ENCODE measurements at regions not wholly inside any gene's neighbourhood (a gene's known extent, or its start where the extent isn't known, plus 50 kb on each side); places are given as distances from the start of the nearest gene placed in this dataset.

DNA sequence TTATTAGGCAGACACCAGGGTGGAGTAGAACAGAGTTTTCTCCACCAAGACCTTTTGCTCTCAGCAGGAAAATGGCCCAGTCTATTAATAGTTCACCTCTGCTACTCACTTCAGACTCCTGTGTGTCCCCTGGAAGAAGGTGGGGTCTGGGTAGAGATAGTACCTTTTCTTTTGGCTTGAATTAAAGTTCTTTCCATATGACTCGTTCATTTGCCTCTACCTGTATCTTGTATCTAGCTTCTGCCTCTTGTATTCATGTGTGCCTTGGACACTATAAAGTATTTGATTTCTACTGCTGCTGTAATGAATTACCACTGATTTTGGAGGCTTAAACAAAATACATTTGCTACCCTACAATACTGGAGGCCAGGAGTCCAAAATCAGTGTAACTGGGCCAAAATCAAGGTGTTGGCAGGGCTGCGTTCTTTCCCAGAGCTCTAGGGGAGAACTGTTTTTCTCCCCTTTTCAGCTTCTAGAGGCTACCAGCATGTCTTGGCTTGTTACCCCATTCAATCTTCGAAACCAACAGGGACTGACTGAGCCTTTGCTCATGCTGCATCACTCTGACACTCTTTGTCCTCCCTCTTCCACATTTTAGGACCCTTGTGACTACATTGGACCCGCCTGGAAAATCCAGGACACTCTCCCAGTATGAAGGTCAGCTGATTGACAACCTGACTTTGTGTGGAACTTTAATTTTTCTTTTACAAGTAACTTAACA lies 155.6 kb upstream of the PRSS58 start:
- no peaks in the 10 kb centered on the region for H3F3A ChIP-seq (replicated peaks; ENCODE audit: low read depth)
- H3K4me3 Mint-ChIP-seq, result no peak overlapping the region
- no peaks in the 10 kb centered on the region for H3K79me2 ChIP-seq (replicated peaks; ENCODE audit: insufficient read depth)
- peaks cover 3% of the 10 kb centered on the region; the same call in 1 of the 2 replicates for H3K4me1 ChIP-seq (ENCODE audit: insufficient read depth)
- H3K4me1 Mint-ChIP-seq, result peaks cover 13% of the 10 kb centered on the region
- no peak overlapping the region for H3K4me2 ChIP-seq
- H2AFZ ChIP-seq, result peak overlapping the region; percentile 54
- no peaks in the 10 kb centered on the region for H3K9me2 ChIP-seq (ENCODE audit: insufficient read depth)
- H3K36me3 Mint-ChIP-seq (ENCODE audit: low read depth), result no peaks in the 10 kb centered on the region
- no peak for DNase-seq (ENCODE audit: low spot score)
- TF ChIP-seq JUNB (IDR thresholded peaks at IDR 0.05; ENCODE audit: unreplicated experiment), result no peak
- TF ChIP-seq, protein P1, sequence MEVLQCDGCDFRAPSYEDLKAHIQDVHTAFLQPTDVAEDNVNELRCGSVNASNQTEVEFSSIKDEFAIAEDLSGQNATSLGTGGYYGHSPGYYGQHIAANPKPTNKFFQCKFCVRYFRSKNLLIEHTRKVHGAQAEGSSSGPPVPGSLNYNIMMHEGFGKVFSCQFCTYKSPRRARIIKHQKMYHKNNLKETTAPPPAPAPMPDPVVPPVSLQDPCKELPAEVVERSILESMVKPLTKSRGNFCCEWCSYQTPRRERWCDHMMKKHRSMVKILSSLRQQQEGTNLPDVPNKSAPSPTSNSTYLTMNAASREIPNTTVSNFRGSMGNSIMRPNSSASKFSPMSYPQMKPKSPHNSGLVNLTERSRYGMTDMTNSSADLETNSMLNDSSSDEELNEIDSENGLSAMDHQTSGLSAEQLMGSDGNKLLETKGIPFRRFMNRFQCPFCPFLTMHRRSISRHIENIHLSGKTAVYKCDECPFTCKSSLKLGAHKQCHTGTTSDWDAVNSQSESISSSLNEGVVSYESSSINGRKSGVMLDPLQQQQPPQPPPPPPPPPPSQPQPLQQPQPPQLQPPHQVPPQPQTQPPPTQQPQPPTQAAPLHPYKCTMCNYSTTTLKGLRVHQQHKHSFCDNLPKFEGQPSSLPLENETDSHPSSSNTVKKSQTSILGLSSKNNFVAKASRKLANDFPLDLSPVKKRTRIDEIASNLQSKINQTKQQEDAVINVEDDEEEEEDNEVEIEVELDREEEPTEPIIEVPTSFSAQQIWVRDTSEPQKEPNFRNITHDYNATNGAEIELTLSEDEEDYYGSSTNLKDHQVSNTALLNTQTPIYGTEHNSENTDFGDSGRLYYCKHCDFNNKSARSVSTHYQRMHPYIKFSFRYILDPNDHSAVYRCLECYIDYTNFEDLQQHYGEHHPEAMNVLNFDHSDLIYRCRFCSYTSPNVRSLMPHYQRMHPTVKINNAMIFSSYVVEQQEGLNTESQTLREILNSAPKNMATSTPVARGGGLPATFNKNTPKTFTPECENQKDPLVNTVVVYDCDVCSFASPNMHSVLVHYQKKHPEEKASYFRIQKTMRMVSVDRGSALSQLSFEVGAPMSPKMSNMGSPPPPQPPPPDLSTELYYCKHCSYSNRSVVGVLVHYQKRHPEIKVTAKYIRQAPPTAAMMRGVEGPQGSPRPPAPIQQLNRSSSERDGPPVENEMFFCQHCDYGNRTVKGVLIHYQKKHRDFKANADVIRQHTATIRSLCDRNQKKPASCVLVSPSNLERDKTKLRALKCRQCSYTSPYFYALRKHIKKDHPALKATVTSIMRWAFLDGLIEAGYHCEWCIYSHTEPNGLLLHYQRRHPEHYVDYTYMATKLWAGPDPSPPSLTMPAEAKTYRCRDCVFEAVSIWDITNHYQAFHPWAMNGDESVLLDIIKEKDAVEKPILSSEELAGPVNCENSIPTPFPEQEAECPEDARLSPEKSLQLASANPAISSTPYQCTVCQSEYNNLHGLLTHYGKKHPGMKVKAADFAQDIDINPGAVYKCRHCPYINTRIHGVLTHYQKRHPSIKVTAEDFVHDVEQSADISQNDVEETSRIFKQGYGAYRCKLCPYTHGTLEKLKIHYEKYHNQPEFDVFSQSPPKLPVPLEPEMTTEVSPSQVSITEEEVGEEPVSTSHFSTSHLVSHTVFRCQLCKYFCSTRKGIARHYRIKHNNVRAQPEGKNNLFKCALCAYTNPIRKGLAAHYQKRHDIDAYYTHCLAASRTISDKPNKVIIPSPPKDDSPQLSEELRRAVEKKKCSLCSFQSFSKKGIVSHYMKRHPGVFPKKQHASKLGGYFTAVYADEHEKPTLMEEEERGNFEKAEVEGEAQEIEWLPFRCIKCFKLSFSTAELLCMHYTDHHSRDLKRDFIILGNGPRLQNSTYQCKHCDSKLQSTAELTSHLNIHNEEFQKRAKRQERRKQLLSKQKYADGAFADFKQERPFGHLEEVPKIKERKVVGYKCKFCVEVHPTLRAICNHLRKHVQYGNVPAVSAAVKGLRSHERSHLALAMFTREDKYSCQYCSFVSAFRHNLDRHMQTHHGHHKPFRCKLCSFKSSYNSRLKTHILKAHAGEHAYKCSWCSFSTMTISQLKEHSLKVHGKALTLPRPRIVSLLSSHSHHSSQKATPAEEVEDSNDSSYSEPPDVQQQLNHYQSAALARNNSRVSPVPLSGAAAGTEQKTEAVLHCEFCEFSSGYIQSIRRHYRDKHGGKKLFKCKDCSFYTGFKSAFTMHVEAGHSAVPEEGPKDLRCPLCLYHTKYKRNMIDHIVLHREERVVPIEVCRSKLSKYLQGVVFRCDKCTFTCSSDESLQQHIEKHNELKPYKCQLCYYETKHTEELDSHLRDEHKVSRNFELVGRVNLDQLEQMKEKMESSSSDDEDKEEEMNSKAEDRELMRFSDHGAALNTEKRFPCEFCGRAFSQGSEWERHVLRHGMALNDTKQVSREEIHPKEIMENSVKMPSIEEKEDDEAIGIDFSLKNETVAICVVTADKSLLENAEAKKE (CRISPR knock-in tag; IDR thresholded peaks at IDR 0.05), result no peak
- TF ChIP-seq CREB1 (CRISPR knock-in tag; IDR thresholded peaks at IDR 0.05; ENCODE audit: low read depth), result no peak
- TF ChIP-seq ZNF114 (CRISPR knock-in tag; IDR thresholded peaks at IDR 0.05), result no peak
- TF ChIP-seq, protein P2, sequence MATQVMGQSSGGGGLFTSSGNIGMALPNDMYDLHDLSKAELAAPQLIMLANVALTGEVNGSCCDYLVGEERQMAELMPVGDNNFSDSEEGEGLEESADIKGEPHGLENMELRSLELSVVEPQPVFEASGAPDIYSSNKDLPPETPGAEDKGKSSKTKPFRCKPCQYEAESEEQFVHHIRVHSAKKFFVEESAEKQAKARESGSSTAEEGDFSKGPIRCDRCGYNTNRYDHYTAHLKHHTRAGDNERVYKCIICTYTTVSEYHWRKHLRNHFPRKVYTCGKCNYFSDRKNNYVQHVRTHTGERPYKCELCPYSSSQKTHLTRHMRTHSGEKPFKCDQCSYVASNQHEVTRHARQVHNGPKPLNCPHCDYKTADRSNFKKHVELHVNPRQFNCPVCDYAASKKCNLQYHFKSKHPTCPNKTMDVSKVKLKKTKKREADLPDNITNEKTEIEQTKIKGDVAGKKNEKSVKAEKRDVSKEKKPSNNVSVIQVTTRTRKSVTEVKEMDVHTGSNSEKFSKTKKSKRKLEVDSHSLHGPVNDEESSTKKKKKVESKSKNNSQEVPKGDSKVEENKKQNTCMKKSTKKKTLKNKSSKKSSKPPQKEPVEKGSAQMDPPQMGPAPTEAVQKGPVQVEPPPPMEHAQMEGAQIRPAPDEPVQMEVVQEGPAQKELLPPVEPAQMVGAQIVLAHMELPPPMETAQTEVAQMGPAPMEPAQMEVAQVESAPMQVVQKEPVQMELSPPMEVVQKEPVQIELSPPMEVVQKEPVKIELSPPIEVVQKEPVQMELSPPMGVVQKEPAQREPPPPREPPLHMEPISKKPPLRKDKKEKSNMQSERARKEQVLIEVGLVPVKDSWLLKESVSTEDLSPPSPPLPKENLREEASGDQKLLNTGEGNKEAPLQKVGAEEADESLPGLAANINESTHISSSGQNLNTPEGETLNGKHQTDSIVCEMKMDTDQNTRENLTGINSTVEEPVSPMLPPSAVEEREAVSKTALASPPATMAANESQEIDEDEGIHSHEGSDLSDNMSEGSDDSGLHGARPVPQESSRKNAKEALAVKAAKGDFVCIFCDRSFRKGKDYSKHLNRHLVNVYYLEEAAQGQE (IDR thresholded peaks at IDR 0.05; ENCODE audit: unreplicated experiment), result no peak
- TF ChIP-seq EZH2 (IDR thresholded peaks at IDR 0.05; ENCODE audit: low read depth, unreplicated experiment), result no peak
- no peak for TF ChIP-seq EZH2phosphoT487 (IDR thresholded peaks at IDR 0.05; ENCODE audit: unreplicated experiment)
- no peak for TF ChIP-seq POLR2AphosphoS5 (IDR thresholded peaks at IDR 0.05; ENCODE audit: low read depth)
- TF ChIP-seq, protein P3, sequence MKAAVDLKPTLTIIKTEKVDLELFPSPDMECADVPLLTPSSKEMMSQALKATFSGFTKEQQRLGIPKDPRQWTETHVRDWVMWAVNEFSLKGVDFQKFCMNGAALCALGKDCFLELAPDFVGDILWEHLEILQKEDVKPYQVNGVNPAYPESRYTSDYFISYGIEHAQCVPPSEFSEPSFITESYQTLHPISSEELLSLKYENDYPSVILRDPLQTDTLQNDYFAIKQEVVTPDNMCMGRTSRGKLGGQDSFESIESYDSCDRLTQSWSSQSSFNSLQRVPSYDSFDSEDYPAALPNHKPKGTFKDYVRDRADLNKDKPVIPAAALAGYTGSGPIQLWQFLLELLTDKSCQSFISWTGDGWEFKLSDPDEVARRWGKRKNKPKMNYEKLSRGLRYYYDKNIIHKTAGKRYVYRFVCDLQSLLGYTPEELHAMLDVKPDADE (IDR thresholded peaks at IDR 0.05), result no peak
- no peak for TF ChIP-seq NANOG (IDR thresholded peaks at IDR 0.05; ENCODE audit: borderline replicate concordance)
- no peak for TF ChIP-seq STAT1 (IDR thresholded peaks at IDR 0.05; ENCODE audit: unreplicated experiment)
- TF ChIP-seq, protein P4, sequence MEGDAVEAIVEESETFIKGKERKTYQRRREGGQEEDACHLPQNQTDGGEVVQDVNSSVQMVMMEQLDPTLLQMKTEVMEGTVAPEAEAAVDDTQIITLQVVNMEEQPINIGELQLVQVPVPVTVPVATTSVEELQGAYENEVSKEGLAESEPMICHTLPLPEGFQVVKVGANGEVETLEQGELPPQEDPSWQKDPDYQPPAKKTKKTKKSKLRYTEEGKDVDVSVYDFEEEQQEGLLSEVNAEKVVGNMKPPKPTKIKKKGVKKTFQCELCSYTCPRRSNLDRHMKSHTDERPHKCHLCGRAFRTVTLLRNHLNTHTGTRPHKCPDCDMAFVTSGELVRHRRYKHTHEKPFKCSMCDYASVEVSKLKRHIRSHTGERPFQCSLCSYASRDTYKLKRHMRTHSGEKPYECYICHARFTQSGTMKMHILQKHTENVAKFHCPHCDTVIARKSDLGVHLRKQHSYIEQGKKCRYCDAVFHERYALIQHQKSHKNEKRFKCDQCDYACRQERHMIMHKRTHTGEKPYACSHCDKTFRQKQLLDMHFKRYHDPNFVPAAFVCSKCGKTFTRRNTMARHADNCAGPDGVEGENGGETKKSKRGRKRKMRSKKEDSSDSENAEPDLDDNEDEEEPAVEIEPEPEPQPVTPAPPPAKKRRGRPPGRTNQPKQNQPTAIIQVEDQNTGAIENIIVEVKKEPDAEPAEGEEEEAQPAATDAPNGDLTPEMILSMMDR (conservative IDR thresholded peaks at IDR 0.05; ENCODE audit: low read depth in 2 of 2), result no peak
- TF ChIP-seq ZNF331 (CRISPR knock-in tag; IDR thresholded peaks at IDR 0.05; ENCODE audit: low read depth), result no peak
- H3K9me3 Mint-ChIP-seq, result no peaks in the 10 kb centered on the region; the same call in 2 of the 3 replicates
- no peaks in the 10 kb centered on the region for H3K27me3 Mint-ChIP-seq (ENCODE audit: insufficient read depth, low read depth, poor library complexity)
- no peak overlapping the region for H3K4me3 ChIP-seq
- H3K27ac Mint-ChIP-seq, result no peak overlapping the region
- no peaks in the 10 kb centered on the region for H3K27me3 ChIP-seq (ENCODE audit: insufficient read depth)
- no peak overlapping the region for H3K27ac ChIP-seq (ENCODE audit: low read depth)
- no peak for ATAC-seq
- no peaks in the 10 kb centered on the region for H3K36me3 ChIP-seq (ENCODE audit: insufficient read depth)
- H4K20me1 ChIP-seq (replicated peaks; ENCODE audit: insufficient read depth), result no peaks in the 10 kb centered on the region

Measured in GM23338 (cell line).